Ovary (tissue), 7 donors: ENCODE measurements at regions not wholly inside any gene's neighbourhood (a gene's known extent, or its start where the extent isn't known, plus 50 kb on each side); places are given as distances from the start of the nearest gene placed in this dataset.
"Not testable (repeated sequence)": the region's sequence is repeated elsewhere in the genome, so short reads cannot be mapped to it uniquely, and the experiment has no call there.

ENCODE experiments used
- DNase-seq, 5 donors: peaks; one replicate each; pipeline ENCODE4 v3.0.0-alpha.2; 2019 to 2020
- H3K27ac ChIP-seq, 2 donors: fragments of 200-600 bp; one replicate each; pipeline versions ENCODE4 v1.5.1 to v1.8.0; 2019 to 2022
- H3K27me3 ChIP-seq: fragments of 200-600 bp; one replicate; pipeline ENCODE4 v1.8.0; 2022
- H3K36me3 ChIP-seq: fragments of 200-600 bp; sonication (generic); one replicate; pipeline ENCODE4 v1.5.1; 2019
- H3K4me1 ChIP-seq: one replicate; pipeline ENCODE4 v1.8.1; 2013; ENCODE audit warnings: mild to moderate bottlenecking, moderate library complexity; ENCODE audit not compliant: insufficient read depth
- H3K4me3 ChIP-seq: fragments of 200-600 bp; sonication (generic); one replicate; pipeline ENCODE4 v1.5.1; 2017
- H3K9me3 ChIP-seq, 2 donors: fragments of 200-600 bp in 1 of 2; sonication (generic) in 1 of 2; one replicate each; pipeline versions ENCODE4 v1.5.1 to v1.8.1; 2013 to 2019; ENCODE audit warnings: mild to moderate bottlenecking in 1 of 2, moderate library complexity in 1 of 2
- EP300 ChIP-seq: sonication (generic); formaldehyde crosslinking; IDR thresholded peaks from one replicate; pipeline ENCODE4 v1.6.1; 2017; ENCODE audit warnings: antibody characterized with exemption
- POLR2A ChIP-seq: fragments of 450-650 bp; IDR thresholded peaks from one replicate; pipeline ENCODE4 v1.6.1; 2017; ENCODE audit warnings: antibody characterized with exemption, mild to moderate bottlenecking, moderate library complexity
- WGBS, 3 donors: extraction: QIAGEN DNeasy Blood & Tissue Kit in 1 of 3; methylation state at CpG; one replicate each; pipeline versions ENCODE4 v1.1.5 to v1.1.7; 2013 to 2017; 5-methylcytosine and 5-hydroxymethylcytosine counted together
- intact Hi-C, 4 donors: fragments of 100-400 bp; cut with DNase I; formaldehyde crosslinking; loops; one replicate each; pipeline versions ENCODE4 v1.11.0 to v1.15.1; 2022 to 2023
- TF ChIP-seq, protein P1 (sequence below), 3 donors: fragments of 450-650 bp in 2 of 3; fragments of 200-600 bp in 1 of 3; IDR thresholded peaks; one replicate each; pipeline versions ENCODE4 v1.5.1 to v1.8.0; 2016 to 2022; ENCODE audit warnings: antibody characterized with exemption in 3 of 3, mild to moderate bottlenecking in 1 of 3
- donor health status: DM: no; HTN: no; CAD: no; lungs with moderate emphysema.
- donor health status: DM: no; HTN: no; CAD: no.
- donor health status: Bipolar disorder and iron deficiency.
- donor health status: DM: no; HTN: no; CAD: no.
- donor health status: DM: yes; HTN: yes; CAD: no.

GRCh38 chr5:42109006-42109572 lies 184.0 kb downstream of the FBXO4 start:
- no peak overlapping the region for H3K4me3 ChIP-seq
- H3K9me3 ChIP-seq = no peaks in the 10 kb centered on the region
- intact Hi-C loops = no loop called here
- no peak for DNase-seq
- H3K27me3 ChIP-seq = no peaks in the 10 kb centered on the region
- 56 to 75% (median 57%) methylated on average over 3 of the region's 3 CpGs for WGBS, 3 donors
- H3K27ac ChIP-seq = no peak overlapping the region
- H3K36me3 ChIP-seq = no peaks in the 10 kb centered on the region
- no peaks in the 10 kb centered on the region for H3K4me1 ChIP-seq
- TF ChIP-seq, protein P1, sequence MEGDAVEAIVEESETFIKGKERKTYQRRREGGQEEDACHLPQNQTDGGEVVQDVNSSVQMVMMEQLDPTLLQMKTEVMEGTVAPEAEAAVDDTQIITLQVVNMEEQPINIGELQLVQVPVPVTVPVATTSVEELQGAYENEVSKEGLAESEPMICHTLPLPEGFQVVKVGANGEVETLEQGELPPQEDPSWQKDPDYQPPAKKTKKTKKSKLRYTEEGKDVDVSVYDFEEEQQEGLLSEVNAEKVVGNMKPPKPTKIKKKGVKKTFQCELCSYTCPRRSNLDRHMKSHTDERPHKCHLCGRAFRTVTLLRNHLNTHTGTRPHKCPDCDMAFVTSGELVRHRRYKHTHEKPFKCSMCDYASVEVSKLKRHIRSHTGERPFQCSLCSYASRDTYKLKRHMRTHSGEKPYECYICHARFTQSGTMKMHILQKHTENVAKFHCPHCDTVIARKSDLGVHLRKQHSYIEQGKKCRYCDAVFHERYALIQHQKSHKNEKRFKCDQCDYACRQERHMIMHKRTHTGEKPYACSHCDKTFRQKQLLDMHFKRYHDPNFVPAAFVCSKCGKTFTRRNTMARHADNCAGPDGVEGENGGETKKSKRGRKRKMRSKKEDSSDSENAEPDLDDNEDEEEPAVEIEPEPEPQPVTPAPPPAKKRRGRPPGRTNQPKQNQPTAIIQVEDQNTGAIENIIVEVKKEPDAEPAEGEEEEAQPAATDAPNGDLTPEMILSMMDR (IDR thresholded peaks at IDR 0.05) = no peak
- TF ChIP-seq EP300 (no peak), POLR2A (no peak)

- intact Hi-C loops, H3K36me3 ChIP-seq, H3K4me1 ChIP-seq, H3K9me3 ChIP-seq, DNase-seq, H3K4me3 ChIP-seq, H3K27ac ChIP-seq, H3K27me3 ChIP-seq: not testable (repeated sequence)
- WGBS, 3 donors = 73 to 84% (median 82%) methylated on average over 3 of the region's 3 CpGs
These were observed 190.6 kb downstream of the FBXO4 start for GRCh38 chr5:42115721-42116120.

GRCh38 chr5:42120070-42120469 lies 195.0 kb downstream of the FBXO4 start:
- no peaks in the 10 kb centered on the region for H3K27me3 ChIP-seq
- H3K27ac ChIP-seq = no peak overlapping the region
- TF ChIP-seq, protein P1 (IDR thresholded peaks at IDR 0.05) = no peak
- TF ChIP-seq EP300 = no peak
- TF ChIP-seq POLR2A = no peak
- no peaks in the 10 kb centered on the region for H3K36me3 ChIP-seq
- no peak for DNase-seq
- H3K9me3 ChIP-seq = no peaks in the 10 kb centered on the region
- H3K4me3 ChIP-seq = no peak overlapping the region
- H3K4me1 ChIP-seq = no peaks in the 10 kb centered on the region
- intact Hi-C loops = no loop called here

GRCh38 chr5:42121401-42121800 lies 196.3 kb downstream of the FBXO4 start:
- 3 to 19% (median 13%) methylated on average over 2 of the region's 2 CpGs for WGBS, 3 donors
- no peak overlapping the region for H3K4me3 ChIP-seq
- intact Hi-C loops = no loop called here
- H3K9me3 ChIP-seq = no peaks in the 10 kb centered on the region
- no peak for TF ChIP-seq EP300
- TF ChIP-seq, protein P1 (IDR thresholded peaks at IDR 0.05) = no peak
- no peak for TF ChIP-seq POLR2A
- H3K4me1 ChIP-seq = no peaks in the 10 kb centered on the region
- no peaks in the 10 kb centered on the region for H3K27me3 ChIP-seq
- no peak for DNase-seq
- no peaks in the 10 kb centered on the region for H3K36me3 ChIP-seq
- no peak overlapping the region for H3K27ac ChIP-seq

DNA sequence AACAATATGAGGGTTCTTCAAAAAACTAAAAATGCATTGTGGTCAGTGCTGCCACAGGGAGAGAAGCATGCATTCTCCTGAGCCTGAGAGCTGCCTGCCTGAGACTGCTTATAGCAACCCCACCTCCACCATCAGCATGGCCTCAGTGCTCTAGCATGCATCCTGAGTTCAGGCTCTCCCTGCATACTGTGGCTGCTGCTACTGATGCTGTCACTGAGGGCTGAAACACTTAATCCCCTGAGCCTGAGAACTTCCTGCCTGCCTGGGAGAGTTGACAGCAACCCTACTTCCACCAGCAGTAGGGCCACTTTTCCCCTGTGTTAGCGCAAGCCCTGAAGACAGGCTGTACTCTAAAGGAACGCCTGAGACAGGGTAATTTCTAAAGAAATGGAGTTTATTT lies 206.0 kb downstream of the FBXO4 start:
- H3K27ac ChIP-seq = no peak overlapping the region
- H3K27me3 ChIP-seq = no peaks in the 10 kb centered on the region
- intact Hi-C loops = no loop called here

More for the DNA sequence above, 206.0 kb downstream of the FBXO4 start:
- Histone ChIP-seq H3K4me3 (no peak overlapping the region), H3K9me3 (peaks cover 0 to 6% of the 10 kb centered on the region in 2 donors), H3K36me3 (no peaks in the 10 kb centered on the region), H3K4me1 (no peaks in the 10 kb centered on the region)
- TF ChIP-seq POLR2A (no peak), EP300 (no peak)
- TF ChIP-seq, protein P1 (IDR thresholded peaks at IDR 0.05) = no peak
- DNase-seq = no peak
- 79 to 89% (median 83%) methylated on average over 2 of the region's 2 CpGs for WGBS, 3 donors
